ENCODE measurements at regions not wholly inside any gene's neighbourhood (a gene's known extent, or its start where the extent isn't known, plus 50 kb on each side); places are given as distances from the start of the nearest gene placed in this dataset.

DNA sequence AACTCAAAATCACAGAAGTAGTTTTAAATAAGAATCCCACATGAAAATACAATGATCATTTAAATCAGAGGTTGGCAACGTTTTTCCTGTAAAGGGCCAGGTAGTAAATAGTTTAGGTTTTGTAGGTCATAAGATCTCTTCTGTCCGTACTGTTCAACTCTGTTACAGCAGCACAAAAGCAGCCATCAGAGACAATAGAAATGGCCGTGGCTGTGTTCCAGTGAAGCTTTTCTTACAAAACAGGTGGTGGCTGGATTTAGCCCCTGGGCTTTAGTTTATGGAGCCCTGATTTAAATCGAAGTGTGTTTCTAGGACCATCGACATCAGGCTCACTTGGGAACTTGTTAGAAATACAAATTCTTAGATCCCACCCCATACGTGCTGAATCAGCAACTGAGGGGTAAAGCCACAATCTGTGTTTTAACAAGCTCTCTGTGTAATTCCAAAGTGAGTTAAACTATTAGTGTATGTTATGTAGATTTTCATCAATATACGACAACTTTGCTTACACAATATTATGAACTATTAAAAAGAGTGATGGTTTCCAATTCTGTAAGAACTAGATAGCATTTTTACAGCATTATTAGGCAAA is 54.8 kb upstream of the MIR17HG start:
- no peak for DNase-seq (ENCODE audit: extremely low read depth in 1 of 4, low spot score in 3 of 4)
- 2% methylated on average over 7 of the region's 7 CpGs for WGBS (ENCODE audit: insufficient coverage, low coverage, missing lambda C conversion rate)
- Histone ChIP-seq H3K4me2 (ENCODE audit: insufficient read depth, low read length) (no peak overlapping the region), H3K9me3 (replicated peaks; ENCODE audit: control insufficient read depth, insufficient read depth, low read depth, low read length) (no peaks in the 10 kb centered on the region), H3K27me3 (ENCODE audit: control insufficient read depth in 2 of 2, insufficient read depth in 2 of 2, low read length in 2 of 2) (peaks cover 0 to 8% of the 10 kb centered on the region in 2 experiments; a peak in 2 of 5 replicates), H3K4me3 (no peak overlapping the region), H3K27ac (ENCODE audit: extremely low read depth, low read depth, low read length) (no peak overlapping the region), H3K36me3 (ENCODE audit: control insufficient read depth, insufficient read depth, low read length) (no peaks in the 10 kb centered on the region), H2AFZ (ENCODE audit: low read depth, low read length) (no peak overlapping the region), H3K79me2 (ENCODE audit: control insufficient read depth, insufficient read depth, low read length) (no peaks in the 10 kb centered on the region), H3K9ac (ENCODE audit: insufficient read depth in 1 of 2, low read depth in 2 of 2, low read length in 2 of 2) (no peak overlapping the region), H3K4me1 (replicated peaks in 1 of 2; ENCODE audit: control insufficient read depth in 2 of 2, insufficient read depth in 2 of 2, low read length in 2 of 2) (no peaks in the 10 kb centered on the region), H3K9me1 (ENCODE audit: control insufficient read depth, insufficient read depth, low read length) (no peaks in the 10 kb centered on the region), H4K20me1 (replicated peaks; ENCODE audit: control insufficient read depth, insufficient read depth, low read length) (no peaks in the 10 kb centered on the region)
- intact Hi-C loops (cut with micrococcal nuclease) (no loop called here), in situ Hi-C loops (cut with MboI) (no loop called here)
- POLR2A ChIA-PET, result interaction anchor here (1.4 kb wide), 1 partner anchor 48 kb away, joined by 3 read pairs; no protein-coding TSS in a partner anchor
- TF ChIP-seq MCM3 (IDR thresholded peaks at IDR 0.05), result 0 out of 2 replicates have a peak, but pooled peaks have one; percentile 77
- no peak for TF ChIP-seq CBFA2T3 (IDR thresholded peaks at IDR 0.05)
- no peak for TF ChIP-seq RAD21 (CRISPR knock-in tag; conservative IDR thresholded peaks at IDR 0.05 in 1 of 2, IDR thresholded peaks at IDR 0.05 in 1 of 2)
- TF ChIP-seq MYC (IDR thresholded peaks at IDR 0.05; ENCODE audit: low read depth, low read length), result no peak
- no peak for TF ChIP-seq MYC (CRISPR knock-in tag; IDR thresholded peaks at IDR 0.05; ENCODE audit: borderline replicate concordance, low read depth)
- peak; percentile 50; the same call in 1 of the 2 replicates for TF ChIP-seq MAFK (IDR thresholded peaks at IDR 0.05; ENCODE audit: low read length)
- TF ChIP-seq C11orf30 (IDR thresholded peaks at IDR 0.05; ENCODE audit: low read depth), result peak; percentile 80
- no peak for TF ChIP-seq TRIM28 (IDR thresholded peaks at IDR 0.05)
- TF ChIP-seq MAFF (IDR thresholded peaks at IDR 0.05; ENCODE audit: low read length), result peak; percentile 53
- 0 out of 2 replicates have a peak, but pooled peaks have one; percentile 72 for TF ChIP-seq ZNF551 (CRISPR knock-in tag; IDR thresholded peaks at IDR 0.05)
- no peak for TF ChIP-seq ZNF143 (CRISPR knock-in tag; IDR thresholded peaks at IDR 0.05)
- TF ChIP-seq ZNF316 (IDR thresholded peaks at IDR 0.05), result peak; percentile 80; the same call in 1 of the 2 replicates
- TF ChIP-seq MAFG (tag; conservative IDR thresholded peaks at IDR 0.05), result peak; percentile 70
- TF ChIP-seq, protein P1, sequence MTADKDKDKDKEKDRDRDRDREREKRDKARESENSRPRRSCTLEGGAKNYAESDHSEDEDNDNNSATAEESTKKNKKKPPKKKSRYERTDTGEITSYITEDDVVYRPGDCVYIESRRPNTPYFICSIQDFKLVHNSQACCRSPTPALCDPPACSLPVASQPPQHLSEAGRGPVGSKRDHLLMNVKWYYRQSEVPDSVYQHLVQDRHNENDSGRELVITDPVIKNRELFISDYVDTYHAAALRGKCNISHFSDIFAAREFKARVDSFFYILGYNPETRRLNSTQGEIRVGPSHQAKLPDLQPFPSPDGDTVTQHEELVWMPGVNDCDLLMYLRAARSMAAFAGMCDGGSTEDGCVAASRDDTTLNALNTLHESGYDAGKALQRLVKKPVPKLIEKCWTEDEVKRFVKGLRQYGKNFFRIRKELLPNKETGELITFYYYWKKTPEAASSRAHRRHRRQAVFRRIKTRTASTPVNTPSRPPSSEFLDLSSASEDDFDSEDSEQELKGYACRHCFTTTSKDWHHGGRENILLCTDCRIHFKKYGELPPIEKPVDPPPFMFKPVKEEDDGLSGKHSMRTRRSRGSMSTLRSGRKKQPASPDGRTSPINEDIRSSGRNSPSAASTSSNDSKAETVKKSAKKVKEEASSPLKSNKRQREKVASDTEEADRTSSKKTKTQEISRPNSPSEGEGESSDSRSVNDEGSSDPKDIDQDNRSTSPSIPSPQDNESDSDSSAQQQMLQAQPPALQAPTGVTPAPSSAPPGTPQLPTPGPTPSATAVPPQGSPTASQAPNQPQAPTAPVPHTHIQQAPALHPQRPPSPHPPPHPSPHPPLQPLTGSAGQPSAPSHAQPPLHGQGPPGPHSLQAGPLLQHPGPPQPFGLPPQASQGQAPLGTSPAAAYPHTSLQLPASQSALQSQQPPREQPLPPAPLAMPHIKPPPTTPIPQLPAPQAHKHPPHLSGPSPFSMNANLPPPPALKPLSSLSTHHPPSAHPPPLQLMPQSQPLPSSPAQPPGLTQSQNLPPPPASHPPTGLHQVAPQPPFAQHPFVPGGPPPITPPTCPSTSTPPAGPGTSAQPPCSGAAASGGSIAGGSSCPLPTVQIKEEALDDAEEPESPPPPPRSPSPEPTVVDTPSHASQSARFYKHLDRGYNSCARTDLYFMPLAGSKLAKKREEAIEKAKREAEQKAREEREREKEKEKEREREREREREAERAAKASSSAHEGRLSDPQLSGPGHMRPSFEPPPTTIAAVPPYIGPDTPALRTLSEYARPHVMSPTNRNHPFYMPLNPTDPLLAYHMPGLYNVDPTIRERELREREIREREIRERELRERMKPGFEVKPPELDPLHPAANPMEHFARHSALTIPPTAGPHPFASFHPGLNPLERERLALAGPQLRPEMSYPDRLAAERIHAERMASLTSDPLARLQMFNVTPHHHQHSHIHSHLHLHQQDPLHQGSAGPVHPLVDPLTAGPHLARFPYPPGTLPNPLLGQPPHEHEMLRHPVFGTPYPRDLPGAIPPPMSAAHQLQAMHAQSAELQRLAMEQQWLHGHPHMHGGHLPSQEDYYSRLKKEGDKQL (CRISPR knock-in tag; IDR thresholded peaks at IDR 0.05; ENCODE audit: borderline replicate concordance), result no peak
- TF ChIP-seq TCF3 (CRISPR knock-in tag; IDR thresholded peaks at IDR 0.05), result no peak
- no TSS peak for BruUV-seq (replicated peaks)
- no peak for ATAC-seq
- CTCF ChIA-PET (ENCODE audit: low intra/inter-chr PET ratio), result interaction anchor here (0.7 kb wide), 1 partner anchor 114 kb away, joined by 5 read pairs; no protein-coding TSS in a partner anchor
- FAIRE-seq, result no peak

All from K562 (cell line).